Heart right ventricle (tissue), 16 donors: ENCODE measurements at regions not wholly inside any gene's neighbourhood (a gene's known extent, or its start where the extent isn't known, plus 50 kb on each side); places are given as distances from the start of the nearest gene placed in this dataset.

Experiments
- ATAC-seq, 8 donors: fragments of 200-7000 bp; cut with Tn5 transposase; one replicate each; pipeline ENCODE4 v1.9.1; 2020; ENCODE audit warnings: mild to moderate bottlenecking in 8 of 8, moderate library complexity in 8 of 8, moderate number of reproducible peaks in 1 of 8
- DNase-seq, 2 donors: peaks; one replicate each; pipeline ENCODE4 v3.0.0-alpha.2; 2020
- H3K27ac ChIP-seq, 10 donors: fragments of 200-600 bp; sonication (generic) in 2 of 10; one replicate each; pipeline versions ENCODE4 v1.5.0 to v1.8.0; 2020 to 2022; ENCODE audit warnings: mild to moderate bottlenecking in 3 of 10
- H3K27me3 ChIP-seq, 7 donors: fragments of 200-600 bp; one replicate each; pipeline ENCODE4 v1.8.0; 2021 to 2022; ENCODE audit warnings: mild to moderate bottlenecking in 2 of 7
- H3K36me3 ChIP-seq, 9 donors: fragments of 200-600 bp; sonication (generic) in 1 of 9; one replicate each; pipeline versions ENCODE4 v1.5.0 to v1.8.0; 2020 to 2022; ENCODE audit warnings: mild to moderate bottlenecking in 2 of 9
- H3K4me1 ChIP-seq, 9 donors: fragments of 200-600 bp; sonication (generic) in 1 of 9; one replicate each; pipeline versions ENCODE4 v1.5.0 to v1.8.0; 2020 to 2022; ENCODE audit warnings: mild to moderate bottlenecking in 4 of 9
- H3K4me3 ChIP-seq, 10 donors: fragments of 200-600 bp; sonication (generic) in 2 of 10; one replicate each; pipeline versions ENCODE4 v1.5.0 to v1.8.0; 2020 to 2022; ENCODE audit warnings: mild to moderate bottlenecking in 7 of 10, moderate library complexity in 2 of 10
- H3K9me3 ChIP-seq, 11 donors: fragments of 200-600 bp in 10 of 11; sonication (generic) in 2 of 11; one replicate each; pipeline versions ENCODE4 v1.5.0 to v1.8.0; 2013 to 2022; ENCODE audit warnings: mild to moderate bottlenecking in 2 of 11, control low read depth in 1 of 11, moderate library complexity in 1 of 11
- WGBS, 2 donors: extraction: QIAGEN DNeasy Blood & Tissue Kit; methylation state at CpG; one replicate each; pipeline ENCODE4 v1.1.7; 2013; ENCODE audit warnings: inconsistent platforms in 1 of 2; 5-methylcytosine and 5-hydroxymethylcytosine counted together
- intact Hi-C, 10 donors: fragments of 100-400 bp; cut with DNase I; formaldehyde crosslinking; loops; one replicate each; pipeline versions ENCODE4 v1.11.1 to v1.14.2; 2022
- TF ChIP-seq, protein P1 (sequence below), 9 donors: fragments of 200-600 bp; sonication (generic) in 2 of 9; IDR thresholded peaks; one replicate each; pipeline versions ENCODE4 v1.5.0 to v1.8.0; 2021 to 2022; ENCODE audit warnings: antibody characterized with exemption in 9 of 9, mild to moderate bottlenecking in 5 of 9, moderate library complexity in 1 of 9
- donor health status: Arrhythmogenic right ventricular cardiomyopathy.
- donor health status: ischemic (EF 13 %, LVEDD 7.1; RV severe dilation, severe dysfunction).
- donor health status: healthy with polysubstance abuse.
- donor health status: DM: no; HTN: yes; CAD: no.
- donor health status: DM: no; HTN: no; CAD: no.
- donor health status: ischemic (EF 25% LVEDD 6.9; RV normal size, moderate dysfunction).
- donor health status: ischemic (EF 25% LVEDD 5.7; RV mildly dilated, moderate dysfunction).
- donor health status: healthy.
- donor health status: DM: yes; HTN: yes; CAD: no.
- donor health status: Ischemic cardiomyopathy.
- donor health status: ischemic (EF 35%, LVEDD 5.7; RV mildly dilated, moderate dysfunction).
- donor health status: nonischemic (EF 11% LVEDD 7.7; RV severe dilation, severe dysfunction).
- donor health status: DM: yes; HTN: yes; CAD: no.
- donor health status: PGD.
- donor health status: ischemic (EF 29% LVEDD 5.4; RV normal size, mild dysfunction).
- donor health status: nonischemic (EF 23%, LVEDD 6.1; RV moderate dilation, normal function).

GRCh38 chr3:168417016-168417415, 321.3 kb upstream of the GOLIM4 start:
- H3K27me3 ChIP-seq = no peaks in the 10 kb centered on the region
- intact Hi-C loops = no loop called here
- H3K4me3 ChIP-seq = no peak overlapping the region
- no peaks in the 10 kb centered on the region for H3K9me3 ChIP-seq
- no peak overlapping the region for H3K27ac ChIP-seq
- DNase-seq = no peak
- no peaks in the 10 kb centered on the region for H3K36me3 ChIP-seq
- TF ChIP-seq, protein P1, sequence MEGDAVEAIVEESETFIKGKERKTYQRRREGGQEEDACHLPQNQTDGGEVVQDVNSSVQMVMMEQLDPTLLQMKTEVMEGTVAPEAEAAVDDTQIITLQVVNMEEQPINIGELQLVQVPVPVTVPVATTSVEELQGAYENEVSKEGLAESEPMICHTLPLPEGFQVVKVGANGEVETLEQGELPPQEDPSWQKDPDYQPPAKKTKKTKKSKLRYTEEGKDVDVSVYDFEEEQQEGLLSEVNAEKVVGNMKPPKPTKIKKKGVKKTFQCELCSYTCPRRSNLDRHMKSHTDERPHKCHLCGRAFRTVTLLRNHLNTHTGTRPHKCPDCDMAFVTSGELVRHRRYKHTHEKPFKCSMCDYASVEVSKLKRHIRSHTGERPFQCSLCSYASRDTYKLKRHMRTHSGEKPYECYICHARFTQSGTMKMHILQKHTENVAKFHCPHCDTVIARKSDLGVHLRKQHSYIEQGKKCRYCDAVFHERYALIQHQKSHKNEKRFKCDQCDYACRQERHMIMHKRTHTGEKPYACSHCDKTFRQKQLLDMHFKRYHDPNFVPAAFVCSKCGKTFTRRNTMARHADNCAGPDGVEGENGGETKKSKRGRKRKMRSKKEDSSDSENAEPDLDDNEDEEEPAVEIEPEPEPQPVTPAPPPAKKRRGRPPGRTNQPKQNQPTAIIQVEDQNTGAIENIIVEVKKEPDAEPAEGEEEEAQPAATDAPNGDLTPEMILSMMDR (IDR thresholded peaks at IDR 0.05) = no peak
- WGBS, 2 donors = 75 to 79% methylated on average over 1 of the region's 1 CpG
- peak in 2 of 8 donors; percentile 16 to 35 for ATAC-seq
- H3K4me1 ChIP-seq = no peaks in the 10 kb centered on the region

- no peaks in the 10 kb centered on the region for H3K27me3 ChIP-seq
- intact Hi-C loops = no loop called here
- no peaks in the 10 kb centered on the region for H3K9me3 ChIP-seq
- no peak overlapping the region for H3K27ac ChIP-seq
- TF ChIP-seq, protein P1 (IDR thresholded peaks at IDR 0.05) = no peak
- no peak overlapping the region for H3K4me3 ChIP-seq
- whole genome bisulfite sequencing, 2 donors = 61 to 65% methylated on average over 6 of the region's 6 CpGs
- DNase-seq (no peak), ATAC-seq (no peak)
- no peaks in the 10 kb centered on the region for H3K4me1 ChIP-seq
- H3K36me3 ChIP-seq = no peaks in the 10 kb centered on the region
Observed at GRCh38 chr3:168416446-168416845, 320.7 kb upstream of the GOLIM4 start.

DNA sequence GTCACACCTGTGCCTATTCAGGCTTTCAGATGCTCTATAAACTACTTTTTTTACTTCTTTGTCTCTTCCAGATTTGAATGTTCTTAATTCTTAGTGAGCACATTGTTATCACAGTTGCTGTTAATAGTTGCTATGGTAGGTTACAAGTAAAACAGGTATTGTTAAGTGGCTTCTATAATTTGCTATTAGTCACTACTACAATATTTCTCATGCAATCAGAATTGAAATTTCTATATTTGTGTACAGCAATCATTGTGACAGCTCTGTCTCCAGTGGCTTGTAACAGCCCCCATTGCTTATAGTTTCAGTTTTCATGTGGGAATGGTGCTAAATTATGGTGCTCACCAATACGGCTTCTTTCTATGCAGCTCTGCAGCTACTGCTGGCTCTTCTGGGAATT, 318.4 kb upstream of the GOLIM4 start:
- TF ChIP-seq, protein P1 (IDR thresholded peaks at IDR 0.05) = no peak
- WGBS, 2 donors = 77% methylated on average over 1 of the region's 1 CpG
- ATAC-seq (no peak), DNase-seq (no peak)
- H3K27ac ChIP-seq = no peak overlapping the region
- H3K36me3 ChIP-seq = no peaks in the 10 kb centered on the region
- no peak overlapping the region for H3K4me3 ChIP-seq
- intact Hi-C loops = no loop called here
- H3K9me3 ChIP-seq = peaks cover 0 to 11% (median 0%) of the 10 kb centered on the region in 11 donors
- H3K4me1 ChIP-seq = no peaks in the 10 kb centered on the region
- H3K27me3 ChIP-seq = no peaks in the 10 kb centered on the region

DNA sequence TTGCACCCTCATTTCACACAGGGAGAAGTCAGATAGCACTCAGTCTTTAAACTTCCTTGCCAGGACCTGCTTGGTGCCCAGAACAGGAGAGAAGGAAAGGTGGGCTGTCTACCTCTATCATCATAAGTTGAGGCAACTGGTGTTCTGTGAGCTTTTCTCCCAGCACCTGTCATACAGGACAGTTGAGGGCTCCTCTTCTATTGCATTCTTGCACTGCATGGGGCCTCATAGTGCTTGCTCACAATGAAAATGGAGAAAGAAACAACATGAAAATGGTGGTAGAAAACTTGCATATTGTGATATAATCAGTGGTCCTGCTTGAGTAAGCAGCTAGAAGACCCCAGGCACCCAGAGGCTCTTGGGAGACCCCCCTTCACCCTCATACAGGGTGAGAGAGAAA, 311.7 kb upstream of the GOLIM4 start:
- Histone ChIP-seq H3K9me3 (peaks cover 0 to 17% (median 0%) of the 10 kb centered on the region in 11 donors), H3K27ac (no peak overlapping the region), H3K4me3 (no peak overlapping the region), H3K4me1 (no peaks in the 10 kb centered on the region), H3K36me3 (no peaks in the 10 kb centered on the region), H3K27me3 (no peaks in the 10 kb centered on the region)
- TF ChIP-seq, protein P1 (IDR thresholded peaks at IDR 0.05) = no peak
- no peak for DNase-seq
- intact Hi-C loops = no loop called here
- no peak for ATAC-seq

GRCh38 chr3:168405288-168405687, 309.6 kb upstream of the GOLIM4 start:
- intact Hi-C loops = no loop called here
- Histone ChIP-seq H3K27me3 (no peaks in the 10 kb centered on the region), H3K4me3 (no peak overlapping the region), H3K27ac (no peak overlapping the region), H3K4me1 (no peaks in the 10 kb centered on the region), H3K9me3 (peaks cover 0 to 17% (median 0%) of the 10 kb centered on the region in 11 donors), H3K36me3 (no peaks in the 10 kb centered on the region)
- TF ChIP-seq, protein P1 (IDR thresholded peaks at IDR 0.05) = no peak
- WGBS, 2 donors = 94 to 98% methylated on average over 1 of the region's 1 CpG
- ATAC-seq (no peak), DNase-seq (no peak)
